ENCODE measurements at regions not wholly inside any gene's neighbourhood (a gene's known extent, or its start where the extent isn't known, plus 50 kb on each side); places are given as distances from the start of the nearest gene placed in this dataset.

- H3K4me3 ChIP-seq: no peak overlapping the region
- H3K36me3 ChIP-seq: no peaks in the 10 kb centered on the region
- H3K27ac ChIP-seq: no peak overlapping the region
- intact Hi-C loops (cut with DNase I): no loop called here
- DNase-seq: no peak
- no peaks in the 10 kb centered on the region for H3K9me3 ChIP-seq
- 28 to 50% (median 46%) methylated on average over 1 of the region's 1 CpG for WGBS, 3 donors
- H3K4me1 ChIP-seq (ENCODE audit: insufficient read depth): no peaks in the 10 kb centered on the region
- H3K27me3 ChIP-seq: no peaks in the 10 kb centered on the region
- no peak for TF ChIP-seq EP300 (IDR thresholded peaks at IDR 0.05)
- TF ChIP-seq CTCF (IDR thresholded peaks at IDR 0.05): no peak
- TF ChIP-seq POLR2A (IDR thresholded peaks at IDR 0.05): no peak
These were observed 170.7 kb downstream of the CYB561 start for GRCh38 chr17:63275318-63275970.

- no peaks in the 10 kb centered on the region for H3K4me1 ChIP-seq (ENCODE audit: insufficient read depth)
These were observed 169.9 kb downstream of the CYB561 start for GRCh38 chr17:63275971-63276745.

GRCh38 chr17:63276821-63277220 lies 169.3 kb downstream of the CYB561 start:
- Histone ChIP-seq H3K27ac (no peak overlapping the region), H3K9me3 (no peaks in the 10 kb centered on the region), H3K4me3 (no peak overlapping the region), H3K27me3 (no peaks in the 10 kb centered on the region), H3K36me3 (no peaks in the 10 kb centered on the region), H3K4me1 (ENCODE audit: insufficient read depth) (no peaks in the 10 kb centered on the region)
- no peak for DNase-seq
- TF ChIP-seq POLR2A (IDR thresholded peaks at IDR 0.05) (no peak), CTCF (IDR thresholded peaks at IDR 0.05) (no peak), EP300 (IDR thresholded peaks at IDR 0.05) (no peak)
- intact Hi-C loops (cut with DNase I): no loop called here
- 96 to 100% (median 97%) methylated on average over 3 of the region's 3 CpGs for WGBS, 3 donors

More at GRCh38 chr17:63275971-63276745, 169.9 kb downstream of the CYB561 start:
- TF ChIP-seq CTCF (IDR thresholded peaks at IDR 0.05): no peak
- no peak for TF ChIP-seq POLR2A (IDR thresholded peaks at IDR 0.05)
- no peak for TF ChIP-seq EP300 (IDR thresholded peaks at IDR 0.05)
- no peaks in the 10 kb centered on the region for H3K36me3 ChIP-seq
- no peak overlapping the region for H3K27ac ChIP-seq
- H3K9me3 ChIP-seq: no peaks in the 10 kb centered on the region
- WGBS, 3 donors: 60 to 77% (median 73%) methylated on average over 2 of the region's 2 CpGs
- DNase-seq: no peak
- no peaks in the 10 kb centered on the region for H3K27me3 ChIP-seq
- intact Hi-C loops (cut with DNase I): no loop called here
- H3K4me3 ChIP-seq: no peak overlapping the region

GRCh38 chr17:63277629-63278028 lies 168.5 kb downstream of the CYB561 start:
- Histone ChIP-seq H3K4me3 (no peak overlapping the region), H3K9me3 (no peaks in the 10 kb centered on the region), H3K36me3 (no peaks in the 10 kb centered on the region), H3K27me3 (no peaks in the 10 kb centered on the region), H3K4me1 (ENCODE audit: insufficient read depth) (no peaks in the 10 kb centered on the region), H3K27ac (no peak overlapping the region)
- TF ChIP-seq CTCF (IDR thresholded peaks at IDR 0.05): no peak
- no peak for TF ChIP-seq POLR2A (IDR thresholded peaks at IDR 0.05)
- intact Hi-C loops (cut with DNase I): no loop called here
- DNase-seq: no peak
- 88 to 90% (median 89%) methylated on average over 3 of the region's 3 CpGs for WGBS, 3 donors

Data from ovary (tissue), 7 donors.